ENCODE measurements at regions not wholly inside any gene's neighbourhood (a gene's known extent, or its start where the extent isn't known, plus 50 kb on each side); places are given as distances from the start of the nearest gene placed in this dataset. TPM values are rescaled to one million over a fixed set of nuclear protein-coding genes. Genes with fewer than 3 reads are reported as not detected.

DNA sequence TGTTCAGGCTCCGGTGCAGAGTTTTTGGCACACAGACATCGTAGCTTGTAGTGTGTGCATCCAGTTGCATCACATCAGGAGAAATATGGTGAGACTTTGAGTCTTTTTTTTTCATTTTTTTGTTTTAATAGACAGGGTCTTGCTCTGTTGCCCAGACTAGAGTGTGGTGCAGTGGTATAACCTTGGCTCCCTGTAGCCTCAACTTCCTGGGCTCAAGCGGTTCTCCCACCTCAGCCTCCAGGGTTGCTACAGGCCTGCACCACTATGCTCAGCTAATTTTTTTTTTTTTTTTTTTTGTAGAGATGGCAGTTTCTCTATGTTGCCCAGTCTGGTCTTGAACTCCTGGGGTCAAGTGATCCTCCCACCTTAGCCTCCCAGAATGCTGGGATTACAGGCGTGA lies 51.1 kb upstream of the TEX264 start:
- peaks cover 10% of the 10 kb centered on the region for H3K79me1 ChIP-seq (ENCODE audit: low read length)
- no peak overlapping the region for H3K56ac ChIP-seq (ENCODE audit: low read length)
- no peaks in the 10 kb centered on the region for H3K27me3 ChIP-seq (ENCODE audit: insufficient read depth, low read length, poor library complexity)
- no peak overlapping the region for H3K4me3 ChIP-seq (ENCODE audit: low read length)
- no peak overlapping the region for H3K4ac ChIP-seq (ENCODE audit: low read depth, low read length)
- peaks cover 2% of the 10 kb centered on the region for H3K79me2 ChIP-seq (ENCODE audit: control insufficient read depth, insufficient read depth, low read length)
- H3K23ac ChIP-seq (ENCODE audit: low read length) = no peak overlapping the region
- no peak overlapping the region for H2BK15ac ChIP-seq (replicated peaks; ENCODE audit: low read depth)
- no peak overlapping the region for H3K9ac ChIP-seq (ENCODE audit: low read length)
- H2BK120ac ChIP-seq (ENCODE audit: low read depth, low read length) = no peak overlapping the region
- no CpG with 5 or more reads among the region's 4 CpGs for WGBS (ENCODE audit: extremely low coverage, insufficient coverage, low lambda C conversion rate)
- no peak overlapping the region for H4K8ac ChIP-seq (ENCODE audit: low read depth, low read length)
- H3K18ac ChIP-seq (ENCODE audit: low read length) = no peak overlapping the region
- H3K4me1 ChIP-seq (ENCODE audit: control insufficient read depth, low read depth, low read length) = no peaks in the 10 kb centered on the region
- H4K5ac ChIP-seq (ENCODE audit: low read length) = no peak overlapping the region
- no peak overlapping the region for H3K4me2 ChIP-seq (ENCODE audit: low read length)
- no peak for DNase-seq
- no peak overlapping the region for H2BK5ac ChIP-seq (ENCODE audit: low read length)
- no peak overlapping the region for H3K27ac ChIP-seq (ENCODE audit: low read depth, low read length)
- H3K36me3 ChIP-seq (ENCODE audit: control insufficient read depth, insufficient read depth, low read length) = no peaks in the 10 kb centered on the region
- H2AK5ac ChIP-seq (ENCODE audit: low read length) = no peak overlapping the region

DNA sequence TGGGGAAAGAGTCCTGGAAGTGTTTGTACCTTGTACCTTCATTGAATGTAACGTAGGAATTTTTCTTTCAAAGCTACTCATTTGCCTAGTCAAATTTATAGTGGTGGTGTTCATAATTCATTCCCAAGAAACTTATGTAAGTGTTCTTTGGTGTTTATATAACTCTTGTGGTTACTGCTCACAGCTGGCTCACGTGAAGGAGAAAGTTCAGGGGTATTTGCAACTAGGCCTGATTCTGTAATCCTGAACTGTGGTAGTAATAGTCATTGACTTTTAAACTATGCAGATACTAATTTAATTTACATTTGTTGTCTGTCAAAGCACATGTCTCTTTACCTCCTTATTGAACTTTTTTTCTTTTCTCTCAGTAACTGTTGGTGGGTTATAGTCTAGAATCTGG lies 50.5 kb upstream of the TEX264 start:
- no peak overlapping the region for H2BK5ac ChIP-seq (ENCODE audit: low read length)

DNA sequence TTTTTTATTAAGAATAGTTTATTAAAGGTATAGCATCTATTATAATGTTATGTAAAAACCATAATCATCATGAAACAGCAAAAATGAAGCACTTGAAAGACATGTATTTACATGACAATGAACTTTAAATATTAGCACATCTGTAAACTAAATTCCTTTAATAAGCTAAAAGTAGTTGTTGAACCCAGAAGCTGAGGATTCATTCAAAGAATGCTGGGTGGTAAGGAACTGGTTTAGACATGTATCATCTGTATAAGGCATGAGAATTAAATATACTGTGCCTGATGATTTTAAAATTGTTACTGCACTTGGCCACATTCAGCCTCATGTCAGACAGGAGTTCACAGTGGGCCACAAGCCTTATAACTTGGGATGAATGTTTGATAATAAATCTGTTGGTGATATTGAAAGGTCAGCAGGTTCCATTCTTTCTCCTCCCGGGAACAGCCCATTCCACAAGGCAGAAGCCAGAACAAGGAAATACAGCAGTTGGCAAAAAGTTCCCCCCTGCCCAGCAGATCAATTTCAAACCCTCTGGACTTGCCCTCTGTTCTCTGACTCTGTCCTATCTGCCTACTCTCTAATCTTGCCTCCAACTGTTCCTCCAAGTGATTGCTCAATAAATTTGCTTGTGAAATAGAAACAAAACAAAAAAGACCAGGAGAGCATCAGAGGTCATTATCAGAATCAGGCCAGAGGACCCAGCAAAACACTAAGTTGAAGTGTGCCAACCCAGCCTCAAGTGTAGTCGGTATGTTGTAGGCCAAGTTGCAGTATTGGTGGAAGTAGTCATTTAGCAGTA lies 49.8 kb upstream of the TEX264 start:
- H3K23ac ChIP-seq (ENCODE audit: low read length) = no peak overlapping the region
- H3K4me2 ChIP-seq (ENCODE audit: low read length) = no peak overlapping the region
- H3K4me1 ChIP-seq (ENCODE audit: control insufficient read depth, low read depth, low read length) = no peaks in the 10 kb centered on the region
- no peak overlapping the region for H2AK5ac ChIP-seq (ENCODE audit: low read length)
- H3K9ac ChIP-seq (ENCODE audit: low read length) = no peak overlapping the region
- H2BK5ac ChIP-seq (ENCODE audit: low read length) = no peak overlapping the region
- H3K18ac ChIP-seq (ENCODE audit: low read length) = no peak overlapping the region
- no peak overlapping the region for H4K5ac ChIP-seq (ENCODE audit: low read length)
- no peak overlapping the region for H4K8ac ChIP-seq (ENCODE audit: low read depth, low read length)
- no peak overlapping the region for H2BK15ac ChIP-seq (replicated peaks; ENCODE audit: low read depth)
- H2BK120ac ChIP-seq (ENCODE audit: low read depth, low read length) = no peak overlapping the region
- H3K27ac ChIP-seq (ENCODE audit: low read depth, low read length) = no peak overlapping the region
- no CpG with 5 or more reads among the region's 2 CpGs for WGBS (ENCODE audit: extremely low coverage, insufficient coverage, low lambda C conversion rate)
- H3K4me3 ChIP-seq (ENCODE audit: low read length) = no peak overlapping the region
- H3K36me3 ChIP-seq (ENCODE audit: control insufficient read depth, insufficient read depth, low read length) = no peaks in the 10 kb centered on the region
- H3K4ac ChIP-seq (ENCODE audit: low read depth, low read length) = no peak overlapping the region
- H3K79me2 ChIP-seq (ENCODE audit: control insufficient read depth, insufficient read depth, low read length) = peaks cover 2% of the 10 kb centered on the region
- no peaks in the 10 kb centered on the region for H3K27me3 ChIP-seq (ENCODE audit: insufficient read depth, low read length, poor library complexity)
- peak; percentile 5 for DNase-seq
- H3K56ac ChIP-seq (ENCODE audit: low read length) = no peak overlapping the region
- peaks cover 10% of the 10 kb centered on the region for H3K79me1 ChIP-seq (ENCODE audit: low read length)

More for the DNA sequence above, 50.5 kb upstream of the TEX264 start:
- H3K56ac ChIP-seq (ENCODE audit: low read length) = no peak overlapping the region
- DNase-seq = no peak
- H2AK5ac ChIP-seq (ENCODE audit: low read length) = no peak overlapping the region
- no peak overlapping the region for H2BK15ac ChIP-seq (replicated peaks; ENCODE audit: low read depth)
- no peak overlapping the region for H3K27ac ChIP-seq (ENCODE audit: low read depth, low read length)
- H3K79me1 ChIP-seq (ENCODE audit: low read length) = peaks cover 10% of the 10 kb centered on the region
- no peak overlapping the region for H3K4ac ChIP-seq (ENCODE audit: low read depth, low read length)
- no peak overlapping the region for H3K4me2 ChIP-seq (ENCODE audit: low read length)
- H3K4me1 ChIP-seq (ENCODE audit: control insufficient read depth, low read depth, low read length) = no peaks in the 10 kb centered on the region
- H3K79me2 ChIP-seq (ENCODE audit: control insufficient read depth, insufficient read depth, low read length) = peaks cover 2% of the 10 kb centered on the region
- H3K9ac ChIP-seq (ENCODE audit: low read length) = no peak overlapping the region
- no peak overlapping the region for H4K5ac ChIP-seq (ENCODE audit: low read length)
- H3K27me3 ChIP-seq (ENCODE audit: insufficient read depth, low read length, poor library complexity) = no peaks in the 10 kb centered on the region
- WGBS (ENCODE audit: extremely low coverage, insufficient coverage, low lambda C conversion rate) = no CpG with 5 or more reads among the region's 2 CpGs
- no peak overlapping the region for H3K18ac ChIP-seq (ENCODE audit: low read length)
- no peaks in the 10 kb centered on the region for H3K36me3 ChIP-seq (ENCODE audit: control insufficient read depth, insufficient read depth, low read length)
- no peak overlapping the region for H2BK120ac ChIP-seq (ENCODE audit: low read depth, low read length)
- no peak overlapping the region for H4K8ac ChIP-seq (ENCODE audit: low read depth, low read length)
- no peak overlapping the region for H3K4me3 ChIP-seq (ENCODE audit: low read length)
- no peak overlapping the region for H3K23ac ChIP-seq (ENCODE audit: low read length)

Small RNAs in the stretch of these regions (small RNA-seq; reads per million reads assigned to genes)
- gene RNU6ATAC29P (ENCODE audit: insufficient read depth) = not detected
